ENCODE measurements at regions not wholly inside any gene's neighbourhood (a gene's known extent, or its start where the extent isn't known, plus 50 kb on each side); places are given as distances from the start of the nearest gene placed in this dataset.

- peaks cover 6% of the 10 kb centered on the region for H3K4me1 ChIP-seq (ENCODE audit: low read depth)
- no peaks in the 10 kb centered on the region for H3K27me3 ChIP-seq
- no peak overlapping the region for H3K27ac ChIP-seq
- H3K36me3 ChIP-seq = no peaks in the 10 kb centered on the region
- no peaks in the 10 kb centered on the region for H3K9me3 ChIP-seq (ENCODE audit: low read depth)
- no peak for TF ChIP-seq CTCF (IDR thresholded peaks at IDR 0.05; ENCODE audit: low read depth, low read length)
- no peak for DNase-seq (ENCODE audit: low read depth in 1 of 2, low spot score in 1 of 2)
- no peak overlapping the region for H3K4me3 ChIP-seq
Measured at GRCh38 chr4:149985981-149986380, 92.3 kb upstream of the DCLK2 start.

- Histone ChIP-seq H3K27me3 (no peaks in the 10 kb centered on the region), H3K36me3 (no peaks in the 10 kb centered on the region), H3K27ac (no peak overlapping the region), H3K4me1 (ENCODE audit: low read depth) (peaks cover 6% of the 10 kb centered on the region), H3K9me3 (ENCODE audit: low read depth) (no peaks in the 10 kb centered on the region), H3K4me3 (no peak overlapping the region)
- TF ChIP-seq CTCF (IDR thresholded peaks at IDR 0.05; ENCODE audit: low read depth, low read length) = no peak
- DNase-seq (ENCODE audit: low read depth in 1 of 2, low spot score in 1 of 2) = no peak
Measured at GRCh38 chr4:149986917-149987316, 91.3 kb upstream of the DCLK2 start.

GRCh38 chr4:149987330-149988086 lies 90.7 kb upstream of the DCLK2 start:
- no peak for TF ChIP-seq CTCF (IDR thresholded peaks at IDR 0.05; ENCODE audit: low read depth, low read length)
- H3K27me3 ChIP-seq = no peaks in the 10 kb centered on the region
- DNase-seq (ENCODE audit: low read depth in 1 of 2, low spot score in 1 of 2) = peak; percentile 31 to 47
- no peaks in the 10 kb centered on the region for H3K36me3 ChIP-seq
- no peak overlapping the region for H3K27ac ChIP-seq
- H3K9me3 ChIP-seq (ENCODE audit: low read depth) = no peaks in the 10 kb centered on the region
- peaks cover 6% of the 10 kb centered on the region for H3K4me1 ChIP-seq (ENCODE audit: low read depth)
- H3K4me3 ChIP-seq = no peak overlapping the region

- H3K36me3 ChIP-seq = no peaks in the 10 kb centered on the region
- peaks cover 6% of the 10 kb centered on the region for H3K4me1 ChIP-seq (ENCODE audit: low read depth)
- TF ChIP-seq CTCF (IDR thresholded peaks at IDR 0.05; ENCODE audit: low read depth, low read length) = no peak
- H3K9me3 ChIP-seq (ENCODE audit: low read depth) = no peaks in the 10 kb centered on the region
- H3K4me3 ChIP-seq = no peak overlapping the region
- H3K27ac ChIP-seq = no peak overlapping the region
- no peaks in the 10 kb centered on the region for H3K27me3 ChIP-seq
- no peak for DNase-seq (ENCODE audit: low read depth in 1 of 2, low spot score in 1 of 2)
Measured at GRCh38 chr4:149988087-149988410, 90.2 kb upstream of the DCLK2 start.

- no peak overlapping the region for H3K4me3 ChIP-seq
Measured at GRCh38 chr4:149993030-149993429, 85.2 kb upstream of the DCLK2 start.

More at GRCh38 chr4:149993030-149993429, 85.2 kb upstream of the DCLK2 start:
- no peaks in the 10 kb centered on the region for H3K4me1 ChIP-seq (ENCODE audit: low read depth)
- no peak overlapping the region for H3K27ac ChIP-seq
- DNase-seq (ENCODE audit: low read depth in 1 of 2, low spot score in 1 of 2) = no peak
- no peaks in the 10 kb centered on the region for H3K27me3 ChIP-seq
- H3K36me3 ChIP-seq = no peaks in the 10 kb centered on the region
- no peaks in the 10 kb centered on the region for H3K9me3 ChIP-seq (ENCODE audit: low read depth)
- TF ChIP-seq CTCF (IDR thresholded peaks at IDR 0.05; ENCODE audit: low read depth, low read length) = no peak

Measured in cardiac muscle cell (in vitro differentiated cells and primary cell).